ENCODE measurements at regions not wholly inside any gene's neighbourhood (a gene's known extent, or its start where the extent isn't known, plus 50 kb on each side); places are given as distances from the start of the nearest gene placed in this dataset.

GRCh38 chr19:31105761-31106160, 243.5 kb downstream of the TSHZ3 start:
- Histone ChIP-seq H3K4me3 (ENCODE audit: low read depth, low read length, poor library complexity, severe bottlenecking) (no peak overlapping the region), H3K4me2 (ENCODE audit: low read length) (no peak overlapping the region), H3K36me3 (ENCODE audit: insufficient read depth, low read length) (no peaks in the 10 kb centered on the region), H3K9me3 (ENCODE audit: low read length) (no peaks in the 10 kb centered on the region), H2AFZ (ENCODE audit: low read length) (no peak overlapping the region), H3K79me2 (ENCODE audit: insufficient read depth, low read depth, low read length) (no peaks in the 10 kb centered on the region), H3K4me1 (ENCODE audit: insufficient read depth, low read length, poor library complexity, severe bottlenecking) (no peaks in the 10 kb centered on the region), H3K27ac (ENCODE audit: low read depth, low read length, poor library complexity, severe bottlenecking) (no peak overlapping the region), H4K20me1 (ENCODE audit: insufficient read depth, low read length) (no peaks in the 10 kb centered on the region), H3K9me2 (ENCODE audit: insufficient read depth, low read length) (no peaks in the 10 kb centered on the region)
- ChIA-PET CTCF (ENCODE audit: unreplicated experiment) (no interaction called here), POLR2A (no interaction called here)
- TF ChIP-seq EZH2phosphoT487 (IDR thresholded peaks at IDR 0.05; ENCODE audit: borderline replicate concordance, low read depth, low read length): no peak
- TF ChIP-seq, protein P1, sequence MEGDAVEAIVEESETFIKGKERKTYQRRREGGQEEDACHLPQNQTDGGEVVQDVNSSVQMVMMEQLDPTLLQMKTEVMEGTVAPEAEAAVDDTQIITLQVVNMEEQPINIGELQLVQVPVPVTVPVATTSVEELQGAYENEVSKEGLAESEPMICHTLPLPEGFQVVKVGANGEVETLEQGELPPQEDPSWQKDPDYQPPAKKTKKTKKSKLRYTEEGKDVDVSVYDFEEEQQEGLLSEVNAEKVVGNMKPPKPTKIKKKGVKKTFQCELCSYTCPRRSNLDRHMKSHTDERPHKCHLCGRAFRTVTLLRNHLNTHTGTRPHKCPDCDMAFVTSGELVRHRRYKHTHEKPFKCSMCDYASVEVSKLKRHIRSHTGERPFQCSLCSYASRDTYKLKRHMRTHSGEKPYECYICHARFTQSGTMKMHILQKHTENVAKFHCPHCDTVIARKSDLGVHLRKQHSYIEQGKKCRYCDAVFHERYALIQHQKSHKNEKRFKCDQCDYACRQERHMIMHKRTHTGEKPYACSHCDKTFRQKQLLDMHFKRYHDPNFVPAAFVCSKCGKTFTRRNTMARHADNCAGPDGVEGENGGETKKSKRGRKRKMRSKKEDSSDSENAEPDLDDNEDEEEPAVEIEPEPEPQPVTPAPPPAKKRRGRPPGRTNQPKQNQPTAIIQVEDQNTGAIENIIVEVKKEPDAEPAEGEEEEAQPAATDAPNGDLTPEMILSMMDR (conservative IDR thresholded peaks at IDR 0.05; ENCODE audit: low read length): no peak
- intact Hi-C loops (cut with micrococcal nuclease; ENCODE audit: unreplicated experiment): no loop called here
- DNase-seq (ENCODE audit: low spot score): no peak
- no TSS peak for BruUV-seq (replicated peaks)

- Histone ChIP-seq H3K4me3 (ENCODE audit: low read depth, low read length, poor library complexity, severe bottlenecking) (no peak overlapping the region), H3K79me2 (ENCODE audit: insufficient read depth, low read depth, low read length) (no peaks in the 10 kb centered on the region), H4K20me1 (ENCODE audit: insufficient read depth, low read length) (no peaks in the 10 kb centered on the region), H3K4me2 (ENCODE audit: low read length) (no peak overlapping the region), H3K9me3 (ENCODE audit: low read length) (no peaks in the 10 kb centered on the region), H3K4me1 (ENCODE audit: insufficient read depth, low read length, poor library complexity, severe bottlenecking) (no peaks in the 10 kb centered on the region), H3K36me3 (ENCODE audit: insufficient read depth, low read length) (no peaks in the 10 kb centered on the region), H2AFZ (ENCODE audit: low read length) (no peak overlapping the region), H3K9me2 (ENCODE audit: insufficient read depth, low read length) (no peaks in the 10 kb centered on the region), H3K27ac (ENCODE audit: low read depth, low read length, poor library complexity, severe bottlenecking) (no peak overlapping the region)
- no peak for DNase-seq (ENCODE audit: low spot score)
- intact Hi-C loops (cut with micrococcal nuclease; ENCODE audit: unreplicated experiment): no loop called here
- POLR2A ChIA-PET: no interaction called here
- CTCF ChIA-PET (ENCODE audit: unreplicated experiment): no interaction called here
- no TSS peak for BruUV-seq (replicated peaks)
- TF ChIP-seq, protein P1 (conservative IDR thresholded peaks at IDR 0.05; ENCODE audit: low read length): no peak
- TF ChIP-seq EZH2phosphoT487 (IDR thresholded peaks at IDR 0.05; ENCODE audit: borderline replicate concordance, low read depth, low read length): no peak
Observed at GRCh38 chr19:31104451-31104850, 244.8 kb downstream of the TSHZ3 start.

- no peaks in the 10 kb centered on the region for H3K9me3 ChIP-seq (ENCODE audit: low read length)
- no peaks in the 10 kb centered on the region for H3K9me2 ChIP-seq (ENCODE audit: insufficient read depth, low read length)
- no peaks in the 10 kb centered on the region for H3K4me1 ChIP-seq (ENCODE audit: insufficient read depth, low read length, poor library complexity, severe bottlenecking)
- ChIA-PET POLR2A (no interaction called here), CTCF (ENCODE audit: unreplicated experiment) (no interaction called here)
- H3K4me3 ChIP-seq (ENCODE audit: low read depth, low read length, poor library complexity, severe bottlenecking): no peak overlapping the region
- no peak overlapping the region for H3K4me2 ChIP-seq (ENCODE audit: low read length)
- H2AFZ ChIP-seq (ENCODE audit: low read length): no peak overlapping the region
- no TSS peak for BruUV-seq (replicated peaks)
- no peaks in the 10 kb centered on the region for H3K79me2 ChIP-seq (ENCODE audit: insufficient read depth, low read depth, low read length)
- H3K36me3 ChIP-seq (ENCODE audit: insufficient read depth, low read length): no peaks in the 10 kb centered on the region
- H3K27ac ChIP-seq (ENCODE audit: low read depth, low read length, poor library complexity, severe bottlenecking): no peak overlapping the region
- no peak for DNase-seq (ENCODE audit: low spot score)
- H4K20me1 ChIP-seq (ENCODE audit: insufficient read depth, low read length): no peaks in the 10 kb centered on the region
- intact Hi-C loops (cut with micrococcal nuclease; ENCODE audit: unreplicated experiment): no loop called here
- TF ChIP-seq, protein P1 (conservative IDR thresholded peaks at IDR 0.05; ENCODE audit: low read length): no peak
Observed at GRCh38 chr19:31103228-31103627, 246.0 kb downstream of the TSHZ3 start.
